DMS53 (cell line): ENCODE measurements at regions not wholly inside any gene's neighbourhood (a gene's known extent, or its start where the extent isn't known, plus 50 kb on each side); places are given as distances from the start of the nearest gene placed in this dataset.

ENCODE experiments used
- DNase-seq: peaks from one replicate; lab custom pipeline; 2025; lab: John Stamatoyannopoulos, UW

DNA sequence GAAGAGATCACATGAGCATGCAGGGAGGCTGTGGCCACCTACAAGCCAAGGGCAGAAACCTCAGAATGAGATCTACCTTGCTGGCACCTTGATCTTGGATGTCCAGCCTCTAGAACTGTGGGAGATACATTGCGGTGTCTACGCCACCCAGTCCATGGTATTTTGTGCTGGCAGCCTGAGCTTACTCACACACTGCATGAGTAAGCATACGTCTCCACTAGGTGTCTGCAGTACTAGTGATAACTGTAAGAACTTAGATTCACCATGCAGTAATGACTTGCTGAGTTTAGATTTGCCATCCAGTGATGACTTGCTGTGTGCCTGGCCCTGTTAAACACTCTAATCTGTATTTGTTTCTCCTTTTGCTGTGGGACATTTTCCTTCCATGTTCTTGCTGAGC lies 417.7 kb downstream of the GADD45G start:
- peak; percentile 8 for DNase-seq

DNA sequence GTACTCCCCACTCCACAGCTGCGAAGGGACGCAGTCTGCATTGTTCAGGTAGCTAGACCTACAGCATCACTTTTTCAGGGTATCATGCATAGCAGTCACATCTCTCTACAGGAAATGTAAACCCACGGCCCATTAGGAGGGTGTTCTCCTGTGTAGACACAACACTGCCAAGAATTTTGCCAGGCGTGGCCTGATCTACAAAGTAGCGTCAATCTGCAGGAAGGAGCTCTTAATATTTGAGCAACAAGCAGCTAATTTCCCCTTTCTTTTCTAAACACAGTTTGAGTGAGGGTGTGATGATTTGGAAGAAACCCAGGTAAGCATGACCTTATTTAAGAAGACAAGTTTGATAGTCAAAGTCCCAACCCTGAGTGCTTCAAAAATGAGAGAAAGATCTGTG lies 419.0 kb downstream of the GADD45G start:
- DNase-seq = no peak

DNA sequence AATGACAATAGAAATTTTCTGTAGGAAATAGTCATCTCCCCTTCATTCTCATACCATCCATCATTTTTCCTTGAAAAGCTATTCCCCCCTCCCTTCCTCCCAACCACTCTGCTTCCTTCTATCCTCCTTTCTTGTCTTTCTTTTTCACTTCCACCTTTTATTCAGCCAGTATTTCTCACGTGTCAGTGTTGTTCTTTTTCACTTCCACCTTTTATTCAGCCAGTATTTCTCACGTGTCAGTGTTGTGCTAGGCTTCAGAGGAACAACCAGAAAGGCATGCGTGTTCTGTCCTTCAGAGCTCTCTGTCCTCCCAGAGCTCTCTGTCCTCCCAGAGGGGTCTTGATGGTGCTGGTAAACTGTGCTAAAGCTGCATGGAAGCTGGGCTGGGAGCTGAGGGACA lies 419.6 kb downstream of the GADD45G start:
- no peak for DNase-seq

DNA sequence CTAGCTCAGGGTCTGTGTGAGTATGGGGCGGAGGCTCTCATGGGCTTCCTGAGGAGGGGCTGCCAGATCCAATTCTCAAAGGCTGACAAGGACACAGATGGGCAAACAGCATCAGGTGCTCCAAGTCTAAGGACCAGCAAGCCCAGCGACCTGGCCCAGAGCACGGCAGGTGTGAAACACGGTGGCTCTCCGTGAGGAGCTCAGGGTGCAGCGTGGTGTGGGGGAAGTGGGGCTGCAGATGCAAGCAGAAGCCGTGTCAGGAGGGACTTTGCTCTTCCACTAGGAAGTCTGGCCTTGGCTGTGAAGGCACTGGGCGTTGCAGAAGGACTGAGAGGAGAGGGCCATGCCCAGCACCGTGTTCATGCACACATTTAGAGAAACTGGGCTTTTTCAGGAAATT lies 420.0 kb downstream of the GADD45G start:
- no peak for DNase-seq

DNA sequence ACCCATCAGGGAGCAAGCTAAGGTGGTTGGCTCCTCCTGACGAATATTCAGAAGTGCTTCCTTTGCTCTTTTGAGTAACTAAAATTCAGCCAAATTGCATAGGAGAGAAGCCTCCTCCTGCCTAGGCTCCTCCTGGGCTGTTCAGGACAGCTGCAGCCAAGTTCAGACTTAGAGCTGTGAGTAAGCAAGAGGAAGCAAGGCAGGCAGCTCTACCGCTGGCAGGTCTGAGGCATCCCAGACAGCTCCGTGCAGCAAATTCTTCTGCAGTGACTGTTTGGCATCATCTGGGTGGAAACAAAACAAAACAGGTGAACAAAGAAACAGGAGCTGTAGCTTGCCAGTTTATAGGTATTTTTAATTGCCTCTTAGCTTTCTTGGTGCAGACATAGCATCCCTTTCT lies 421.0 kb downstream of the GADD45G start:
- DNase-seq = peak; percentile 39

DNA sequence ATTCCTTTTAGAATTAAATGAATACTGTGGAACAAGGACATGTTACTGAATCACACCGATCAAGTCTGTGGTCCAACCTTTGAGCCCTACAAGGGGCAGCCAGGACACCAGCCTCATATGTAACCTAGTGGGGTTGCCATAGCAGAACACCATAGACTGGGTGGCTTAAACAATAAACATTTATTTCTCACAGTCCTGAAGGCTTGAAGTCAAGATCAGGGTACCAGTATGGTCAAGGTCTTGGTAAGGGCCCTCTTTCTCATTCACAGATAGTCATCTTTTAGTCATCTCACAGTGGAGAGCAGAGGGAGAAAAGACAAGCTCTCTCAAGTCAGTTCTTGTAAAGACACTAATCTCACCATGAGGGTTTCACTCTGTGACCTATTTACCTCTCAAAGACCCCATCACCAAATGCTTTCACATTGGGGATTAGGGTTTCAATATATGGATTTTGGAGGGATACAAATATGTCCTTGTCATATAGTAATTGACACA lies 422.5 kb downstream of the GADD45G start:
- no peak for DNase-seq

DNA sequence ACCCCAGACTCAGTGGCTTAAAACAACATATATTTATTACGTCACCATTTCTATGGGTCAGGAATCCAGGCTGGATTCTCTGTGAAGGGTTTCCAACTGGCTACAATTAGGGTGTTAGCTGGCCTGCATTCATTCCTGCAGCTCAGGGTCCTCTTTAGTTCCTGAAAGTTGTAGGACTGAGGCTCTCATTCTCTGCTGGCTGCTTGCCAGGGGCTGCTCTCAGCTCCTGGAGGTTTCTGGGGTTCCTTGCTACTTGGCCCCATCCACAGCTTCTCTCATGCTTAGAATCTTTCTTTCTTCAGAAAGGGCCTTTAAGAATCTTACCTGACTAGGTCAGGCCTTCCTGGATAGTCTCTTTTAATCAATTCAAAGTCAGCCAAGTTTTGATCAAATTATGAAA lies 424.6 kb downstream of the GADD45G start:
- DNase-seq = no peak

DNA sequence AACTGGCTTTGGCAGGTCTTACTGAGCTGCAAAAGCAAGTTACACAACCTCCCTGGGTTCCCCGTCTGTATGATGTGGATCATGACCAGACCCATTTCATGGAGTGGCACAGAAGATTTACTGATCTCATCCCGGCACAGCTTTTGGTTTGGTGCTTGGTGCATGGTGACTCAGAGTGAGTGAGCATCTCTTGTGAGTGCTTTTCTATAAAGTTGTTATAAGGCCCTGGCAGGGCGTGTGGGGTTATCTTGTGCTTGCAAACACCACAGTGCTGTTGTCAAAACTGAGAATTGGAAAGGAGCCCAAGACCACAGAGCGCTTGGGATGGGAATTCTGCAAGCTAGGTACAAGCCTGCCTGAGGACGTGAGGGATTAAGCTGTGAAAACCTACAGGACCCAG lies 425.2 kb downstream of the GADD45G start:
- DNase-seq = no peak

DNA sequence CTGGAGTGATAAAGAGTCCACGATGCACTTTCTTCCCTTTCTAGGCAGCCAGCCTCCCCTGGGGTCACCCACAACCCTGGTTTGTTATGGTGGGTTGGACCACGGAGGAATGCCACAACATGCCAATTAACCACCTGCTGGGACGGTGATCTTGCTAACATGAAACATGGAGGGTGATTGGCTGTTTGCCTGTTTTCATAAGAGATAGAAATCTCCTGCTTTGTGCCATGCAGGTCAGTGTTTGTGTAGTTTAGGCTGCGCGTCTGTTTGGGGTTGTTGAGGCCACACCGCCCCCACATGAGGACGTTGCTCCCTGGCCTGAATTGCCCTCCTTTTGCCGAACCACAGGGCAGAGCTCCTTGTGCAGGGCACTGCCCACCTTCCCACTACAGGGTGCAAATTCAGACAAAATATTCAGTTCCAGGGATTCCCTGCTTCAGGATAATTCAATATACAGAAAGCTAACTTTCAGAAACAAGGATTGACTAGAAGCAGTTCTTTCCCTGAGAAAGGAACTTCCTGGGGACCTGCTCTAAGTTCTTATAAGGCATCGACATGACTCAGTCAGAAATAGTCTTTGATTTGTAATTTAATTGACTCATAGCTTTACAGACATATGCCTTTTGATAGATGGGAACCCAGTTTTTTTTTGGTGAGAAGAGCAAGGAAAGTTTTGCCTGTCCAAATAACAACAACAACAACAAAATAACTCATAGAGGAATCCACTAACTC lies 427.6 kb downstream of the GADD45G start:
- no peak for DNase-seq

DNA sequence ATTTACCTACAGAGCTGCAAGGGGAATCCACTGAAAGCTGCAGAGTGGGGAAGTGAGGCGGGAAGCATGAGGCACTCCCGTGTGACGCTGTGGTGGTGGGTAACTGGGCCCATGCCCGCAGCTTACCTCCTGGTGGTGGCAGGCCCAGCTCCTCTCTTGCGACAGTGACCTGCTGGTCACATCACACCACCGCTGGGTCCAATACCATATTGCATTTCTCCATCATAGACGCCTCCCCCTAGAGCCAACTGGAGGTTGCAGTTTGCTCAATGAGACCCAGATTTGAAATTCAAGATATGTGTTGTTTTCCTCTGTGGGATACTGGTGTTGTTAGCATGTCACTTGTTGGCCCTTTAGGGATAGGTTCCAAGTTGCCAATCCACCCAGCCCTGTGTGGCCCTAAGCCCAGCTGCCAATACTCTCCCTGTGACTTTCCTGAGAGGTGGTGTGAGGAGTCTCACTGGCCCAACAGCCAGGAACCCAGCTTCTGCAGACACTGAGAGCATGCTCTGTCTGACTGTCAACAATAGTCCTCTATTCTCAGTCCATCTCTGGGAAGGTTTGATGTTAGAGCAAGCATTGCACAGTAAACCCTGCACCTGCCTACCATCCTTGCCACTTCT lies 428.3 kb downstream of the GADD45G start:
- peak; percentile 67 for DNase-seq

DNA sequence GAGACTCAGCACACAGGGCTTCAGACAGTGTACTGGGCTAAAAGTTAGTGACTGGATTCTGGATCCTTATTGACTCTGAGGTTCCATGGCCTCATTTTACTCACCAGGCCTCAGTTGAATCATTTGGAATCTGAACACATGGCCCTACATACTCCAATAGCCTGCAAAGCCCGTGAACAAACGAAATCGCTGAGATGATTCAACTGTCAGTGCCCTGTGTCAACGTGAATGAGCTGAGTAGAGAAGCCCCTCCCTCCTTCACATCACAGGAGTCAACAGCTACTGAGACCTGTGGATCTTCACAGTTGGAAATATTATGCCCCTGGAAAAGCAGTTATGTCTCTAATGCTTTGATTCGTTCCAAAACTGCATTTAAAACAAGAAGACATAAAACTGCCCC lies 429.3 kb downstream of the GADD45G start:
- peak; percentile 31 for DNase-seq

DNA sequence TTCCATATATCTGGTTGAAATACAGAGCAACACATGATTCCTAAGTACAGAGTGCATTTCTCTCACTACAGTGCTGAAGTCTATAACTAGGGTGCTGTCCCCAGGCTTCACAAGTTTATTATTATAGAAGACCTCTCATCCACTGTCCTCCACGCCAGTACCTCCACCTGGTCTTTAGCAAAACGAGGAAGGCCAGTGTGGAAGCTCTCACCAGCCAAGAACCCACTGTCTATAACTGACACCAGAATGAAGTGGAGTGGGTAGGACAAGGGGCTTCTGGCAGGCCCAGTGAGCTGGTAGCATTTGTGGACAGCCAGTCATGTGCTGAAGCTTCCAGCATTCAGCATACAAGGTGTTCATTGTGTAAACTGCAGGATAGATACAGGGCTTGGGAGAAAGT lies 430.7 kb downstream of the GADD45G start:
- DNase-seq = no peak

DNA sequence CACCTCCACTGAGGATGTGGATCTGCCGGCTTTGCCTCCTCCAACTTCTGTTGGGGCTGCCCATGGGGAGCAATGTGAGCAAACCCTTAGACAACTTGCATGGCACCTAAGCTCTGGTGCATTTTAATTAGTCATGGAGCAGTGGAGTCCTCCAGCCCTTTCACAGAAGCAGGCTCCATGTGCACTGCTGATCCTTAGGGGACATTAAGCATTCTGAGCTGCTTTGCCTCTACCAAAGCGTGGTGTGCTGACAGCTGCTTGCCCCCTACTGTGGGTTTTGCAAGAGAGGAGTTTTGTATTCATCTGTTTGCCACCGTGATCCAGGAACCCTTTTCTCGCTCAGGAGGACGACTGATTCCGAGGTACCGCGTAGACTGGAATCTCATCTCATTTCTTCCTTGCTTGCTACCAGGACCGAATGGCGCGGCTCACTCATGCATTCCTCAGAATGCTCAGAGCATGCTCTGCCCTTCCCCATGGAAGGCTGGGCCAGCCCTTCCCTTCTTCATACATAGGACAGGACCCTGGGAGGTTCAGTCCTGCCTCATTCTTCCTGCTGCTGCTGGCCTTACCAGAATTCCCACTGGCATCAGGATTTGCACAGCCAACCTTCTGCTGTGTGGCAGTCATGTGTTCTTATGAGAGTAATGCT lies 432.5 kb downstream of the GADD45G start:
- DNase-seq = no peak

DNA sequence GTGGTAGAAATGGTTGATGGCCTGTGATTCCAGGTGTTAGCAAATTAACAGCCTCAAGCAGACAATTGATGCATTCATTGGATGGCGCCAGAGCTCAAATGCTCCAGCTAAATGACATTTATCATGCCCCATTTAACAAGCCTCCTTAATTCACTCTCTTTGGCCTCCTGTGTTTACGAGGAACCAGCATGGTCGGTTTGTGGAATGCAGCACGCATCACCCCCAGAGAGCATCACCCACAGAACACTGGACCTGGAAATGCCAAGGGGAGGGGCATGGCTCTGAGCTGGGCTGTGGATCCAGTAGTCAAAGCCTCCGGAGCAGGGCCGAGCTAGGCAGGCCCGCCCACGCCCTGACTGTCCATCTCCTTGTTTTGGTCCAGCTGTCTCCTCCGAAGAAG lies 434.0 kb downstream of the GADD45G start:
- DNase-seq = no peak

DNA sequence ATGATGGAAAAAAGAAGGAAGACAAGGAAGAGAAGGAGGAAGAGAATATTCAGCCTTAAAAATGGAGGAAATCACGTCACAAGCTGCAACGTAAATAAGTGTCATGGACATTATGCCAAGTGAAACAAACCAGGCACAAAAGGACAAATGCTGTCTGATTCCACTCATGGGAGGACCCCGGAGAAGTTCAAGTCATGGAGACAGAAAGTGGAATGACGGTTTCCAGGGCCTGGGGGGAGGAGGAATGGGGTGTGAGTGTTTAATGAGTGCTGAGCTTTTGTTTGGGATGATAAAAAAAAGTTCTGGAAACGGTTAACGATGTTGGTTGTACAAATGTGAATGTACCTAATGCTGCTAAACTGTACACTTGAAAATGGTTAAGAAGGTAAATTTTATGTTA lies 439.5 kb downstream of the GADD45G start:
- peak; percentile 84 for DNase-seq

DNA sequence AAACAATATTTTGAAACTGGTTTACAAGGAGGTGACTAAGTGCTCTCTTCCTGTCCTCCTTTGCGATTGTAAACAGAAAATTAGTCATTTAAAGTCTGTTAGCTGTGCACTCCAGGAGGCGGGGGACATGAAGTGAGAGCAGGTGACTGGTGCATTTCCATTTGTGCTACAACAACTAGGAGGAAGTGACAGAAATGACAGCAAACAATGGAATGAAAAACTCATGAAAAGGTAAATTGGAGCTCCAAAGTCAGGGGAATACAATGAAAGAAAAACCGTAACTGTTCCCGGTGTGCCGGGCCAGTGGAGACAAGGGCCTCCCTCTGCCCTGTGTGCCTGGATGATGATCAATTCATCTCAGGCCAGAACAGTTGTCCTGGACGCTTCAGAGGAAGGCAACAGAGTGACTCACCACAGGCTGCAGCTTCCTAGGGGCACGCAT lies 439.9 kb downstream of the GADD45G start:
- peak; percentile 96 for DNase-seq

DNA sequence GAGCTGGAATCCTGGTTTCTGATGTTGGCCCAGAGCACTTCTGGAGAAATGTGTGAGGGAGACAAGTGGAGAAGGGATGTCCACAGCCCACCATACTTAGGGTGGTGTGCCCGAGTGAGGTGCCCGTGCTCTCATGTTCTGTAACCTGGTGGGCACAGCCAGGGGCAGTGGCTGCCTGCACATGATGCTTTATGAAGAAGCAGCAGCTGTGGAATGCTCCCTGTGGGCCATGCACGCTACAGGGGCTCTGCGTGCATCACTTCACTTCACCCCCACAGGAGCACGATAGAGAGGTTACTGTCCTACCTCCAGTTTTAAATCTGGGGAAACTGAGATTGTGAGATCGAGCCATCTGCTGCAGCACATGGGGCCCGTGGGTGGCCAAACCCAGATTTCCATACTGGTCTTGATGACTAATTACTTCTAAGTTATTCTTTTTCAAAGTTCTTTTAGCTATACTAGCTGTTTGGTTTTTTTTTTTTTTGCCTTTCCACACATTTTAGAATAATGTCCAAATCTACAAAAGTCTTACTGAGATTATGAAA lies 441.6 kb downstream of the GADD45G start:
- DNase-seq = no peak

DNA sequence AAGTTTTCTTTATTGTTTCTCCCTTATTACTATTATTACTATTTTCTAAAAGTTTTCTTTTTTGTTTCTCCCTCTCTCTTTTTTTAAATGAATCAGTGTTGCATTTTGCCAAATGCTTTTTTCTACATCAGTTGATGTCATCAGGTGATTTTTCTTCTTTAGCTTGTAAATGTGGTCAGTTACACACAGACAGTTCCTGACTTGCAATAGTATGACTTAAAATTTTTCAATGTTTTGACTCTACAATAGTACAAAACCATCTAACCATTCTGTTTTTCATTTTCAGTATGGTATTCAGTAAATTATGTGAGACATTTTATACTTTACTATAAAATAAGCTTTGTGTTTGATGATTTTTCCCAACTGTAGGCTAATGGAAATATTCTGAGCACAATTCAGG lies 443.0 kb downstream of the GADD45G start:
- no peak for DNase-seq

DNA sequence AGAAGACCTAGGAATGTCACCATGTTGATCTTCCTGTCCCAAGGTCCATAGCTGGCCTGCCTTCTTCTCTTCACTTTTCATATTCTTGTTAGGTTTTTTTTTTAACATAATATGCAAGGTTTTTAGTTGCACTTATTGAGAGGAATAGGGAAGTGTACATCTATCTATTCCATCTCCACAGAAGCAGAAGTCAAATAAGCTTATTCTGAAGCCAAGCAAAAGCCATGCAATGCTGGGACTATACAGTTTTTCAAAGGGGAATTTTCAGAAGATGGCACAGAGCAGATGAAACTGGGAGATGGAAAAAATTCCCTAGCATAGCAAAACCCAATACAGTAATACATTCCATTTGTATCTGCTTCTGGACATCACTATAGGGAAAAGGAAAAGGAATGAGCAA lies 447.6 kb downstream of the GADD45G start:
- DNase-seq = no peak

DNA sequence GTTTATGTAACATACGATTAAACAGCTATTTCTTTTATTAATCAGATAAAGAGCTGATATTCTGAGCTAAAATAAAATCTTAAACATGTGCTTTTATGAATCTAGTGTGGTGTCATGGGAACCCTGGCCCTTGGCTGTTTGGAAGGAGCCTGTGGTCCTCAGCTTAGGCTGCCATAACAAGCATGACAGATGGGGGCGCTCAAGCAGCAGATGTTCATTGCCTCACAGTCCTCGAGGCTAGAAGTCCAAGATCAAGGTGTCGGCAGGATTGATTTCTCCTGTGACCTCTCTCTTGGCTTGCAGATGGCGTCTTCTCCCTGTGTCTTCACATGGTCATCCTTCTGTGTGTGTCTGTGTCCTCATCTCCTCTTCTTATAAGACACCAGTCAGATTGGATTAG lies 448.2 kb downstream of the GADD45G start:
- peak; percentile 51 for DNase-seq

DNA sequence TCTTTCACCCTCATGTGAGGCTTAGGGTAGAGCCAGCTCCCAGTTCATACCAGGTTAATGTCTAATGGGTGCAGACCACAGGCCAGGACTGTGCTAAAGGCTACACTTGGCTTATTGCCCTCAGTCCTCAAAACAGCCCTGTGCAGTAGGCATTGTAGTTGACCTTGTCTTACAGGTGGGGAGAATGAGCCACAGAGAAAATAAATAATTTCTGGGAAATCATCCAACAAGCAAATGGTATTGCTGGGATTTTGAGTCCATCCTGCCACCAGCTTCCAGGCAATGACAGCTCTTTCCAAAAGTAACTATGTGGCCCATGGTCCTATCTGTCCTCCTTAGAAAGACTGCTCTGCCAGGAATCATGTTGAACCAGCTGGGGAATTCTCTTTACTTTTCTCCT lies 450.0 kb downstream of the GADD45G start:
- no peak for DNase-seq

DNA sequence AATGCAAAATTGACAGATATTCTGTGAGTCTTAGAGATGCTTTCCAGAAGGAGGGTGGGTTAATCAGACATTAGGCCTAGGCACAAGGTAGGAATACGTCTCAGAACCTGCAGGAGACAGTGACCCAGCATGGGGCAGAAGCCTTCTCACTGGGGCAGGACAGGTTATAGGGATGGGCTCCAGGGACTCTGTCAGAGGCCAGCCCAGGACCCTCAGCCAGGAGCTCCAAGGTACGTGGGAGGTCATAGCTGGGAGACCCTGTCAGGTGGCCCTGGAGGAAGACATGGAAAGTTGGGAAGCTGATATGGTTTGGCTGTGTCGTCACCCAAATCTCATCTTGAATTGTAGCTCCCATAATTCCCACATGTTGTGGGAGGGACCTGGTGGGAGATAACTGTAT lies 450.4 kb downstream of the GADD45G start:
- no peak for DNase-seq

DNA sequence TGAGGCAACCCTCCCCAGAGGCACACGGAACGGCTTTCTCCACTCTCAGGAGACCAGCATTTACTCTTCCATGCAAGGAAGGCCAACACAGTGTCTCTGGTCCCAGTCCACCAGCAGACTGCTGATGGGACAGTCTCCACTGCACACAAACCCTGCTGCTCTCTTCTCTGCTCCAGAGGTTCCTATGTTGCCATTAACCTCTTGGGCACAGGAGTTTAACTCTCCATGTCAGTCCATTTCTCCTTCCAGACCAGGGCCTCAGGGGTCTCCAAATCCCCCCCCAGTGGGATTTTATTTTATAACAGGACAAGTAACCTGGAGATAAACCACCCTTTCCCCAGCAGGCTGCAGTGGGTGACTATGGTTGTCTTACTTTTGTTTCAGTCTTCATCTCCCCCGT lies 452.5 kb downstream of the GADD45G start:
- DNase-seq = no peak
